Heart left ventricle (tissue), 16 donors: ENCODE measurements at regions not wholly inside any gene's neighbourhood (a gene's known extent, or its start where the extent isn't known, plus 50 kb on each side); places are given as distances from the start of the nearest gene placed in this dataset.

Experiments used
- ATAC-seq, 4 donors: fragments of 200-7000 bp; cut with Tn5 transposase; one replicate each; pipeline ENCODE4 v1.9.1; 2020 to 2022; ENCODE audit warnings: moderate library complexity in 4 of 4, mild to moderate bottlenecking in 3 of 4, moderate number of reproducible peaks in 1 of 4
- DNase-seq, 5 donors: peaks; one replicate each; pipeline ENCODE4 v3.0.0-alpha.2; 2020
- H3K27ac ChIP-seq, 12 donors: fragments of 200-600 bp; sonication (generic) in 4 of 12; one replicate each; pipeline versions ENCODE4 v1.5.0 to v1.8.0; 2016 to 2022; ENCODE audit warnings: mild to moderate bottlenecking in 2 of 12
- H3K27me3 ChIP-seq, 9 donors: fragments of 200-600 bp; sonication (generic) in 2 of 9; one replicate each; pipeline versions ENCODE4 v1.5.1 to v1.8.0; 2016 to 2022; ENCODE audit warnings: mild to moderate bottlenecking in 3 of 9
- H3K36me3 ChIP-seq, 9 donors: fragments of 200-600 bp; sonication (generic) in 2 of 9; one replicate each; pipeline versions ENCODE4 v1.5.0 to v1.8.0; 2018 to 2022; ENCODE audit warnings: mild to moderate bottlenecking in 2 of 9
- H3K4me1 ChIP-seq, 12 donors: fragments of 200-600 bp; sonication (generic) in 4 of 12; one replicate each; pipeline versions ENCODE4 v1.5.0 to v1.8.0; 2016 to 2022; ENCODE audit warnings: mild to moderate bottlenecking in 3 of 12
- H3K4me3 ChIP-seq, 12 donors: fragments of 200-600 bp; sonication (generic) in 4 of 12; one replicate each; pipeline versions ENCODE4 v1.5.0 to v1.8.0; 2017 to 2022; ENCODE audit warnings: mild to moderate bottlenecking in 9 of 12, moderate library complexity in 4 of 12
- H3K9me3 ChIP-seq, 12 donors: fragments of 200-600 bp; sonication (generic) in 4 of 12; one replicate each; pipeline versions ENCODE4 v1.5.0 to v1.8.0; 2016 to 2022; ENCODE audit warnings: mild to moderate bottlenecking in 1 of 12
- CTCF ChIP-seq, 12 donors: fragments of 200-600 bp; sonication (generic) in 4 of 12; IDR thresholded peaks; one replicate each; pipeline versions ENCODE4 v1.5.0 to v1.8.0; 2018 to 2022; ENCODE audit warnings: antibody characterized with exemption in 12 of 12, mild to moderate bottlenecking in 5 of 12
- POLR2A ChIP-seq, 2 donors: fragments of 450-650 bp; IDR thresholded peaks; one replicate each; pipeline ENCODE4 v1.6.1; 2017; ENCODE audit warnings: antibody characterized with exemption in 2 of 2, mild to moderate bottlenecking in 2 of 2, moderate library complexity in 2 of 2
- WGBS, 4 donors: extraction: QIAGEN DNeasy Blood & Tissue Kit in 2 of 4; methylation state at CpG; one replicate each; pipeline versions ENCODE4 v1.1.5 to v1.1.7; 2013 to 2018; 5-methylcytosine and 5-hydroxymethylcytosine counted together
- intact Hi-C, 10 donors: fragments of 100-400 bp; cut with DNase I; formaldehyde crosslinking; loops; one replicate each; pipeline versions ENCODE4 v1.11.1 to v1.14.2; 2022
- donor health status: ischemic (EF 13 %, LVEDD 7.1; RV severe dilation, severe dysfunction).
- donor health status: healthy with polysubstance abuse.
- donor health status: DM: no; HTN: yes; CAD: no.
- donor health status: DM: no; HTN: no; CAD: no.
- donor health status: ischemic (EF 25% LVEDD 6.9; RV normal size, moderate dysfunction).
- donor health status: ischemic (EF 25% LVEDD 5.7; RV mildly dilated, moderate dysfunction).
- donor health status: healthy.
- donor health status: DM: yes; HTN: yes; CAD: no.
- donor health status: ischemic (EF 35%, LVEDD 5.7; RV mildly dilated, moderate dysfunction).
- donor health status: nonischemic (EF 11% LVEDD 7.7; RV severe dilation, severe dysfunction).
- donor health status: DM: yes; HTN: yes; CAD: no.
- donor health status: PGD.
- donor health status: ischemic (EF 29% LVEDD 5.4; RV normal size, mild dysfunction).
- donor health status: nonischemic (EF 23%, LVEDD 6.1; RV moderate dilation, normal function).

DNA sequence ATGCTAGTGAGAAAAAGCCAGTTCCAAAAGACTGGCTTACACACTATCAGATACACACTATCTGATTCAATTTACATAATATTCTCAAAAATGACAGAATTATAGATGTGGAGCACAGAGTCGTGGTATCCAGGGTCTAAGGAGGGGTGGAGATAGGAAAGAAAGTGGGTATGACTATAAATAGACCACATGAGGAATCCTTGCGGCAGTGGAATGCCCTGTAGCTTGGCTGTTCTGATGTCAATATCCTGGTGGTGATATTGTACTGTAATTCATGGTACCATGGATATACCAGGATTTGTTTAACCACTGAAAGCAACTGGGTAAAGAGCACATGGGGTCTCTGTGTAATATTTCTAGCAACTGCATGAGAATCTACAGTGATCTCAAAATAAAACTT lies 67.7 kb upstream of the TMEM72 start:
- ATAC-seq = peak in 2 of 4 donors; percentile 41 to 53
- H3K27ac ChIP-seq = no peak overlapping the region
- H3K4me1 ChIP-seq = no peaks in the 10 kb centered on the region
- no peak for TF ChIP-seq CTCF (IDR thresholded peaks at IDR 0.05)
- no peak for TF ChIP-seq POLR2A (IDR thresholded peaks at IDR 0.05)
- no peaks in the 10 kb centered on the region for H3K36me3 ChIP-seq
- H3K27me3 ChIP-seq = no peaks in the 10 kb centered on the region
- 37 to 52% (median 51%) methylated on average over 2 of the region's 2 CpGs for WGBS, 4 donors
- no peak overlapping the region for H3K4me3 ChIP-seq
- intact Hi-C loops = no loop called here
- no peaks in the 10 kb centered on the region for H3K9me3 ChIP-seq
- DNase-seq = no peak

- no peak overlapping the region for H3K4me3 ChIP-seq
- DNase-seq (no peak), ATAC-seq (no peak)
- H3K36me3 ChIP-seq = no peaks in the 10 kb centered on the region
- 87 to 93% (median 90%) methylated on average over 6 of the region's 6 CpGs for WGBS, 4 donors
- no peaks in the 10 kb centered on the region for H3K4me1 ChIP-seq
- intact Hi-C loops = no loop called here
- no peak overlapping the region for H3K27ac ChIP-seq
- no peaks in the 10 kb centered on the region for H3K27me3 ChIP-seq
- TF ChIP-seq CTCF (IDR thresholded peaks at IDR 0.05) = no peak
- TF ChIP-seq POLR2A (IDR thresholded peaks at IDR 0.05) = no peak
- peaks cover 0 to 6% (median 0%) of the 10 kb centered on the region in 12 donors for H3K9me3 ChIP-seq
These were observed 65.6 kb upstream of the TMEM72 start for GRCh38 chr10:44845361-44846175.

DNA sequence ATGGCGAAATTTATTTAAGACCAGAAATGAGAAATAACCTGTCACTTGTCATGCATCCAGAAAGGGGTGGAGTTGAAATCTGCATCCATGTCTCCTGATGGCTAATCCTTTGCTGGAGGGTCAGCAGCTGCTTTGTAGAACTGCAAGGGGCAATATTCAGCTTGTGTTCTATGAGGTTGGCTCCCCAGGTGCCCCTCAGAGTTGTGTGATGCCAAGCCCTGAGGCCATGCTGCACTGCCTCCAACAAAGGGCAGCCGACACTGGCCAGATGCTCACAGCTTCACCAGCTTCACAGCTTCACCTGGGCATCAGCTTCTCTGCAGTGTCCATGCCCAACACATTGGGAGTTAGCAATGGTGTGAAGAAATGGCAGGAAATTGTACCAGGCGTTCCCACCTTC lies 64.0 kb upstream of the TMEM72 start:
- no peak overlapping the region for H3K27ac ChIP-seq
- no peaks in the 10 kb centered on the region for H3K27me3 ChIP-seq
- no peak for ATAC-seq
- H3K9me3 ChIP-seq = peaks cover 0 to 6% (median 0%) of the 10 kb centered on the region in 12 donors
- WGBS, 4 donors = 93 to 97% (median 96%) methylated on average over 2 to 3 of the region's 3 CpGs
- no peaks in the 10 kb centered on the region for H3K36me3 ChIP-seq
- no peak for DNase-seq
- intact Hi-C loops = no loop called here
- no peaks in the 10 kb centered on the region for H3K4me1 ChIP-seq
- TF ChIP-seq POLR2A (IDR thresholded peaks at IDR 0.05) (no peak), CTCF (IDR thresholded peaks at IDR 0.05) (no peak)
- no peak overlapping the region for H3K4me3 ChIP-seq

DNA sequence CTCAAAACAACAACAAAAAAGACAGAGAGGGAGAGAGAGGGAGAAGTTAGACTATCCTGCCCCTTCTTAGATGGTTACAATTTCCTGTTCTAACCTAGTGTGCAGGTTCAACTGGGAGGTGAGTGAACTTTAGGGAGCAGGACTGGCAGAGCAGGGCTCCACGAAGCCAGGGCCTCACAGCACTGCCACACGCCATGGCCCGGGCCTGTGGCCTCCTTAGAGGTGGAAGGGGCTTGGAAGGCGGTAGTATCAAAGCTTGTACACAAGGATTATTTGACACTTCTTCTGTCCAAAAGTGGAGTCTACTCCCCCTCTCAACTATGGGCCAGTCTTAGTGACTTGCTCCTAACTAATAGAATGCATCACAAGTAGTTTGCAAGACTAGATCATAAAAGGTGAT lies 62.9 kb upstream of the TMEM72 start:
- intact Hi-C loops = no loop called here
- Histone ChIP-seq H3K27me3 (no peaks in the 10 kb centered on the region), H3K4me1 (no peaks in the 10 kb centered on the region), H3K4me3 (no peak overlapping the region), H3K27ac (no peak overlapping the region), H3K9me3 (peaks cover 0 to 6% (median 0%) of the 10 kb centered on the region in 12 donors), H3K36me3 (no peaks in the 10 kb centered on the region)
- ATAC-seq (no peak), DNase-seq (no peak)
- no peak for TF ChIP-seq POLR2A (IDR thresholded peaks at IDR 0.05)
- no peak for TF ChIP-seq CTCF (IDR thresholded peaks at IDR 0.05)
- 86 to 98% (median 95%) methylated on average over 1 to 4 of the region's 4 CpGs for WGBS, 4 donors
